OCI-LY1 (cell line): ENCODE measurements at regions not wholly inside any gene's neighbourhood (a gene's known extent, or its start where the extent isn't known, plus 50 kb on each side); places are given as distances from the start of the nearest gene placed in this dataset.

Experiments used
- H2AFZ ChIP-seq: fragments of 200-600 bp; sonication (generic), shearing (Covaris generic); 2 replicates; pipeline ENCODE4 v1.6.0; 2014; ENCODE audit warnings: antibody characterized with exemption, mild to moderate bottlenecking, low read length
- H3F3A ChIP-seq: fragments of 200-600 bp; sonication (generic), shearing (Covaris generic); 2 replicates; pipeline ENCODE4 v1.6.0; 2014; ENCODE audit warnings: mild to moderate bottlenecking, antibody characterized with exemption, low read length, moderate library complexity; ENCODE audit not compliant: insufficient read depth
- H3K27ac ChIP-seq: fragments of 200-600 bp; sonication (generic); 2 replicates; pipeline ENCODE4 v1.5.1; 2014; ENCODE audit warnings: low read length, mixed run types, mild to moderate bottlenecking, low read depth; ENCODE audit not compliant: poor library complexity, severe bottlenecking
- H3K27me3 ChIP-seq: fragments of 200-600 bp; sonication (generic); 2 replicates; pipeline ENCODE4 v1.6.0; 2014; ENCODE audit warnings: antibody characterized with exemption, mild to moderate bottlenecking, low read length, moderate library complexity; ENCODE audit not compliant: insufficient read depth
- H3K36me3 ChIP-seq: fragments of 200-600 bp; sonication (generic); 2 replicates; pipeline ENCODE4 v1.6.1; 2014; ENCODE audit warnings: mild to moderate bottlenecking, antibody characterized with exemption, low read length, moderate library complexity, mixed read lengths; ENCODE audit not compliant: insufficient read depth
- H3K4me1 ChIP-seq: fragments of 200-600 bp; sonication (generic); 2 replicates; pipeline ENCODE4 v1.5.1; 2014; ENCODE audit warnings: mild to moderate bottlenecking, low read length, moderate library complexity; ENCODE audit not compliant: insufficient read depth, severe bottlenecking
- H3K4me2 ChIP-seq: fragments of 200-600 bp; sonication (generic), shearing (Covaris generic); 2 replicates; pipeline ENCODE4 v1.6.1; 2014; ENCODE audit warnings: low read length
- H3K4me3 ChIP-seq: fragments of 200-600 bp; sonication (generic); 2 replicates; pipeline ENCODE4 v1.5.1; 2014; ENCODE audit warnings: low read length, low read depth, mild to moderate bottlenecking, mixed read lengths; ENCODE audit not compliant: poor library complexity, severe bottlenecking
- H3K79me2 ChIP-seq: fragments of 200-600 bp; shearing (Covaris generic); 2 replicates; pipeline ENCODE4 v1.6.1; 2016; ENCODE audit warnings: mixed run types, low read length, mixed read lengths; ENCODE audit not compliant: insufficient read depth
- H3K9ac ChIP-seq: fragments of 200-600 bp; sonication (generic), shearing (Covaris generic); 2 replicates; pipeline ENCODE4 v1.6.1; 2014; ENCODE audit warnings: mild to moderate bottlenecking, low read length, mixed read lengths
- H3K9me2 ChIP-seq: fragments of 200-600 bp; sonication (generic), shearing (Covaris generic); 2 replicates; pipeline ENCODE4 v1.6.1; 2014; ENCODE audit warnings: low read depth, mild to moderate bottlenecking, low read length, mixed read lengths
- H3K9me3 ChIP-seq: fragments of 200-600 bp; shearing (Covaris generic); 2 replicates; pipeline ENCODE4 v1.6.1; 2014; ENCODE audit warnings: low read length, mixed read lengths
- H4K20me1 ChIP-seq: fragments of 200-600 bp; sonication (generic), shearing (Covaris generic); 2 replicates; pipeline ENCODE4 v1.6.0; 2016; ENCODE audit warnings: mild to moderate bottlenecking, low read length; ENCODE audit not compliant: insufficient read depth
- CTCF ChIP-seq: fragments of 200-600 bp; sonication (generic), shearing (Covaris generic); IDR thresholded peaks from 2 replicates; pipeline ENCODE4 v1.5.1; 2017; ENCODE audit warnings: mild to moderate bottlenecking, antibody characterized with exemption, low read length, moderate library complexity, mixed read lengths
- EZH2 ChIP-seq: fragments of 200-600 bp; sonication (generic), shearing (Covaris generic); IDR thresholded peaks from 2 replicates; pipeline ENCODE4 v1.8.0; 2017; ENCODE audit warnings: borderline replicate concordance, mixed run types, mild to moderate bottlenecking, antibody characterized with exemption, low read length, moderate library complexity, mixed read lengths

DNA sequence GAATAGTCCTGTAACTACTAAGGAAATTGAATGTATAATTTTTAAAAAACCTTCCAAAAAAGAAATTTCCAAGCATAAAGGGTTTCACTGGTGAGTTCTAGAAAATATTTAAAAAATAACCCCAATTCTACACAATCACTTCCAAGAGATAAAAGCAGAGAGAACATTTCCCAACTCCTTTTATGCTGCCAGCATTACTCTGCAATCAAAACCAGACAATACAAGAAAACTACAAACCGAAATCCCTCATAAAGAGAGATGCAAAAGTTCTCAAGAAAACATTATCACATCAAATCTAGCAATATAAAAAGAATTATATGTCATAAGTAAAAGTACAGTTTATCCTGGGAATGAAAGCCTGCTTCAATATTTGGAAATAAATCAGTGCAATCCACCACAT is 84.8 kb downstream of the OAT start:
- H3F3A ChIP-seq, result no peaks in the 10 kb centered on the region
- no peak overlapping the region for H2AFZ ChIP-seq

DNA sequence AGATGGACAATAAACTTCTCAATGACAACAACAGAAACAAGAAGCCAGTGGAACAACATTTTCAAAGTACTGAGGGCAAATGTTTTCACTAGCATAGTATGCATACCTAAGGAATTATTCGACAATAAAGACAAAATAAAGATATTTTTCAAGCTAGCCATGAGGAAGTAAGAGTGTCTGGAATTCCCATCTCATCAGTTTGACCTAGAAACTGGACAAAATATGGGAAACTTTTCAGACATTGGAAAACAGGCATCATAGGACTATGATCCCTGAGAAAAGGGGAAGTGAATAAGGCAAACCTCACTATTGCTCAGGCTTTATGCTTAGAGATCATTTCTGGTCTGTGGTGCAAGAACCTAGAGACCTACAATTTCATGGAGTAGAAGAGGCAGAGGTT is 86.3 kb downstream of the OAT start:
- Histone ChIP-seq H3K9me3 (peaks cover 8% of the 10 kb centered on the region), H3K4me1 (no peaks in the 10 kb centered on the region), H3K27ac (no peak overlapping the region), H3F3A (no peaks in the 10 kb centered on the region), H3K36me3 (no peaks in the 10 kb centered on the region), H2AFZ (no peak overlapping the region), H4K20me1 (no peaks in the 10 kb centered on the region), H3K9me2 (no peaks in the 10 kb centered on the region), H3K79me2 (no peaks in the 10 kb centered on the region), H3K27me3 (0 out of 2 replicates have a peak, but pooled peaks cover 21% of the 10 kb centered on the region), H3K4me2 (no peak overlapping the region), H3K4me3 (no peak overlapping the region), H3K9ac (no peak overlapping the region)
- no peak for TF ChIP-seq CTCF
- TF ChIP-seq EZH2, result no peak

More for the DNA sequence above, 84.8 kb downstream of the OAT start:
- TF ChIP-seq EZH2, result no peak
- no peak for TF ChIP-seq CTCF
- Histone ChIP-seq H3K27me3 (0 out of 2 replicates have a peak, but pooled peaks cover 21% of the 10 kb centered on the region), H3K9me3 (peaks cover 8% of the 10 kb centered on the region), H3K4me1 (no peaks in the 10 kb centered on the region), H3K9me2 (no peaks in the 10 kb centered on the region), H3K4me3 (no peak overlapping the region), H4K20me1 (no peaks in the 10 kb centered on the region), H3K27ac (no peak overlapping the region), H3K36me3 (no peaks in the 10 kb centered on the region), H3K9ac (no peak overlapping the region), H3K4me2 (no peak overlapping the region), H3K79me2 (no peaks in the 10 kb centered on the region)

- no peak overlapping the region for H3K4me2 ChIP-seq
- no peak overlapping the region for H3K27ac ChIP-seq
- no peaks in the 10 kb centered on the region for H4K20me1 ChIP-seq
- no peaks in the 10 kb centered on the region for H3K36me3 ChIP-seq
- H3K4me3 ChIP-seq, result no peak overlapping the region
- H3F3A ChIP-seq, result no peaks in the 10 kb centered on the region
- H3K79me2 ChIP-seq, result no peaks in the 10 kb centered on the region
- H3K27me3 ChIP-seq, result 0 out of 2 replicates have a peak, but pooled peaks cover 13% of the 10 kb centered on the region
- H3K4me1 ChIP-seq, result no peaks in the 10 kb centered on the region
- peaks cover 8% of the 10 kb centered on the region for H3K9me3 ChIP-seq
- no peak overlapping the region for H3K9ac ChIP-seq
- H2AFZ ChIP-seq, result no peak overlapping the region
- TF ChIP-seq EZH2 (no peak), CTCF (no peak)
- no peaks in the 10 kb centered on the region for H3K9me2 ChIP-seq
These were observed 88.8 kb downstream of the OAT start for GRCh38 chr10:124329941-124330340.
